ENCODE measurements at regions not wholly inside any gene's neighbourhood (a gene's known extent, or its start where the extent isn't known, plus 50 kb on each side); places are given as distances from the start of the nearest gene placed in this dataset.

DNA sequence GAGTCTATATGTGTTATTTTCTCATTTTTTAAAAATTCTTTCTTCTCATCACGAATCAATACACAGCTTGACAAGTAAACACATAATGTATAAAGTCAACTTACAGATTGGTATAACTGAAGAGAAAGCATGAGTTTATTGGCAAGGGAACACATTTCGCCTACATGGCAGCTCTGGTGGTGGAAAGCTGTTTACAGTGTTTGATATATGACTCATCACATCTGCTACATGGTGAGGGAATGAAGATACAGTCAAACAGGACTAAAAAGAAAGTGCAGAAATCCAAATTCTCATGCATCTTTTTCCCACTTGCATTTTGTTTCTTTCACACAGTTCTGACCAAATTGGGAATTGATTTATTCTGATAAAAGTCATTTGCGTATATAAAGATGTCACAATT, 122.2 kb upstream of the ADGRL4 start:
- DNase-seq (ENCODE audit: low spot score) (peak; percentile 43), FAIRE-seq (no peak)

DNA sequence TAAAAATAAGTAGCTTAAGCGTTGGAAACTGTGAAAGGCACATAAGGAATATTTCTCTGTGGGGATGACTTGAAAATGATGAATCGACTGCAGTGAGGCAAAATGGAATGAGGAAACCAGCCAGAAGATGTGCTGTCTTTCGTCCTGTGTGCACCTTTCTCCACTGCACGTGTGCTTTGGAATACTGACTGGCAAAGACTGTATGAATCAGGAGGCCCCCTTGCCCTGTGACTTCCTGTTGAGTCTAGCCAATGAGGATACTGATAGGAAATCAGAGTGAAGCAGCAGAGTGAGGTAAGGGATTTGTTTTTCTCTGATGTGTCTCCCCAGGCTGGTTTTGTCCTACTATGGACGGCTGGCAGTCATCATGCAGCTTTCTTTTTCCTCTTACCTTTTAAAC, 118.2 kb upstream of the ADGRL4 start:
- FAIRE-seq: no peak
- DNase-seq (ENCODE audit: low spot score): no peak

DNA sequence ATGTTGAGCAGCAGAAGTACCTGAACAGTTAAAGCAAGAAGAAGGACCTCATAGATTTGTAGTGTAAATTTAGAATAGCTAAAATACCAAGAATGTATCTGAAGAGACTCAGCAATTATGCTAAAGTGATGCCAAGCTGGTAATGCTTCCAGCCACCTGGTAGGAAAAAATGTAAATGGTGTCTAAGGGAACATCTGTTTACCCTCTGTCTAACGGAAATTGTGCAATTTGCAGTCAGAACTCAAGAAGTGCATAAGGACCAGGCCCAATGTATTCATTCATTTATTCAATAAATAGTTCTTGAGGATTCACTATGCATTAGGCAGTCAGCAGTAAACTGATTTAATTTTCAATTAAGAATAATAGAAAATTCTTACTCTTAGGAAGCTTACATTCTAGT, 116.0 kb upstream of the ADGRL4 start:
- DNase-seq (ENCODE audit: low spot score) (no peak), FAIRE-seq (no peak)

DNA sequence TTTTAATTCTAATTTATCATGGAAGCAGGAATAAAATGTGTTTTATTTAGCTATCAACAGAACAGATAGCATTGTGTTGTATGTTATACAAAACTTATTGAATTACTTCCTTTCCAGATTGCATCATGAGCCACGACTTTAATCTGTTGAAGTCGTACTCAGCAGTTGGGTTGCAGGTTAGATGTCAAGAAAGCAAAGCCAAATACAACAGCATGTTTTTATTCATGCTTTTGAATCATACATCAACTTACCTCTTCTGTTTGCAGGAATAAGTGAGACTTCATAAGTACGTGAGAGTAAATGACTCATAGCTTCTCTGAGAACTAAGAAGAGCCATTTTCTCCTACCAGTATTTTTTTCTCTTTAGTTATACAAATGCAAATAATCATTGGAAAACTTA, 110.8 kb upstream of the ADGRL4 start:
- DNase-seq (ENCODE audit: low spot score) (no peak), FAIRE-seq (no peak)

DNA sequence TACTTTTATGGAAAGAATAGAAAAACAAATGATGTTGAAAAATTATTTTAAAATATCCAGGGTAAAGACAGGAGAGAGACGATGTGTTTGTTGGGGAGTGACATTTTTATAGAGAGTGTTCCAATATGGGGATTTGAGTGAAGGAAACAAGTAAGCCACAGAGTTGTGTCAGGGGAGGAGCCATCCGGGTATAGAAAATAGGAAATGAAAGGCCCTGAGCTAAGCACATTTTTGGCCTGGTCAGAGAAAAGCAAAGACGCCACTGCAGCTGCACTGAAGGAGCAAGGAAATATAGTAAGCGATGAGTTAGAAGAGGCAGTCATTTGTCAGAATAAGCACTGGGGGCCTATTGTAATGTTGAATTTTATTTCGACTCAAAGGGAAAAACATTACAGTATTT, 107.3 kb upstream of the ADGRL4 start:
- FAIRE-seq (no peak), DNase-seq (ENCODE audit: low spot score) (no peak)

DNA sequence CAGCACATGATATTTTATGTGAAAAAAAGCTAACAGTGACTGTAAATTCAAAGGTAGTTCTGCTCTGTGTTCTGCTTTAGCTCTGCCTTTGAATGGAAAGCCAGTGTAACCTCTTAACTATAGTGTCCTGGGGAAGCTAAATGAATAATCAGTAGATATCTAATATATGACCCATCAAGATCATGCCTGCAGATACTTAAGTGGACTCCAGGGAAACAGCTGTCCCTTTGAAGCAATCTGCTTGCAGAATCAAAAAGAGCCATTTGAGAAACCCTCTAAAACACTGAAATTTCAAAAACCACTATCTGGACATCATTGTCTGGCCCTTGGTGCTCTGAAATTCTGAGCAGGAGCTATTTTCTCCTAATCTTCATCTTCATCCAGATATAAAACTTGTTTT, 104.2 kb upstream of the ADGRL4 start:
- no peak for DNase-seq (ENCODE audit: low spot score)
- no peak for FAIRE-seq

DNA sequence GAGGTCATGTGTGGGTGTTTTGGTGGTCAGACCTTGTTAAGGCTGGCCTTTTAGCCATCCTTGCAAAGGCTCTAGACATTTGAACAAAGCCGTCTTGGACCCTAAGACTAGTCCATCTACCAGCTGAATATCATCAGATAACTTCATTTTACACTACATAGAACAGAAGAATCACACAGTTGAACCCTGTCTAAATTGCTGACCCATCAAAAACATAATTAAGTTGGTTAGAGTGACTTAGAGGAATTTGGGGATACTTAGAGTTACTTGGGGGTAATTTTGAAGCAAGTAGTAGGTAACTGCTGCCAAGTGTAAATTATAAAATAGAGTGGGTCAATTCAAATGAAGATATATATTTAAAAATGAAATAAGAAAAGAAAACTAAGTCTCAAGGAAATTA, 102.9 kb upstream of the ADGRL4 start:
- DNase-seq (ENCODE audit: low spot score) (no peak), FAIRE-seq (no peak)

DNA sequence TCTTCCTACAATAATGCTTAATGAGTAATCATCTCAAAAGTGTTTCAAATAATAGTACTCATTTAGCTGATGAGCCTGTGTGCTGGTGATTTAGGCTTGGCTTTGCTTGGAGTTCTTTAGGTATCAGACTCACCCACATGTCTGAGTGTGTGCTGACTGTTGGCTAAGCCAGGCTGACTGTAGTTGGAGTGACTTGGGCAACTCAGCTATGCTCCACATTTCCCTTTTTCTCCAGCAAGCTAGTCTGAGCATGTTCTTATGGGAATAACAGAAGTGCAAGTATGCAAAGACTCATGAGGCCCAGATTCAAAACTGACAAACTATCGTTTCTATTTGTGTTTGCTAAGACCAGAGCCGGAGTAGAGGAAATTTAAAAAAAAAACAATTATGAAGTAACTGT, 99.0 kb upstream of the ADGRL4 start:
- FAIRE-seq (no peak), DNase-seq (ENCODE audit: low spot score) (no peak)

DNA sequence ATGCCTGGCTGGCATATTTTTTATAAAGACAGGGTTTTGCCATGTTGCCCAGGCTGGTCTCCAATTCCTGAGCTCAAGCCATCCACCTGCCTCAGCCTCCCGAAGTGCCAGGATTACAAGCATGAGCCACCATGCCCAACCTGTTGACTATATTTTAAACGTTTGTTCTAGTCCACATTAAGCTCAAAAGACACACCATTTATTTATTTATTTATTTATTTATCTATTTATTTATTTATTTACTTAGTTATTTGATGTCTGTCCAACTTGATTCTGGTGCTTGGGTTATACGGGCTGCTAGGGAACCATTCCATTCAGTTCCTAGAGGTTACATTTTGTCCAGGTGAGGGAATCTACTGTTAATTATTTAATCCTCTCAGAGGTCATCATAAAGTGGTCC, 98.1 kb upstream of the ADGRL4 start:
- DNase-seq (ENCODE audit: low spot score) (no peak), FAIRE-seq (no peak)

DNA sequence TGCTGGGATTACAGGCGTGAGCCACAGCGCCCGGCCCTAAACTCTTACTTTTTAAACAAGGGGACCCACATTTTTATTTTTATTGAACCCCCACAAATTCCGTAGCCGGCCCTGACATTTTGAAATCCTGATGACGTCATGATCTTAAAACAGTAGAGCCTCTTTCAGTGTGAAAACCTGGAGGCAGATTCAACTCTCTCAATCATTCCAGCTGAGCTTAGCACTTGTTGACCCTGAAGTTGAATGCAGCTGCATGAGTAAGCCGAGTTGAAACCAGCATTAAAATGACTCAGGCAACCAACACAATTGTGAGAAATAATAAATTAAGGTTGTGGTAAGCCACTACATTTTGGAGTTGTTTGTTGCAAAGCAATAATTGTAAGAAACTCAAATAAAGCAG, 93.9 kb upstream of the ADGRL4 start:
- DNase-seq (ENCODE audit: low spot score): peak; percentile 46
- FAIRE-seq: no peak

DNA sequence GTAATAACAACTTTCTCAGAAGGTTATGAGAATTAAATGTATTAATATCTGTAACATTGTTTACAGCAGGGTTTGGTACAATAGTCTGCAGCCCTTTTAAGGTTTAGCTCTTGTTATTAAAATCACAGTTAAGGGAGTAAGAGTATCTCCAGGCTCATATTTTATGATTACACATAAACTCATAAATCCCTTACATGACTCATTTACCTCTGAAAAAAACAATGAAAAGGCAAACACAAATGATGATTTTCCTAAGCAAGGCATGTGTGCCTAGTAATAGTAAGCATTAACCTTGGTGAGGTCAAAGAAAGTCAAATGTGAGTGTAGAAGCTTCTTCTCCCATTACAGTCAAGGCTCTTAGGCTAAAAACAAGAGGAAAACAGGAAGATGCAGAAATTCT, 84.5 kb upstream of the ADGRL4 start:
- no peak for DNase-seq (ENCODE audit: low spot score)
- no peak for FAIRE-seq

DNA sequence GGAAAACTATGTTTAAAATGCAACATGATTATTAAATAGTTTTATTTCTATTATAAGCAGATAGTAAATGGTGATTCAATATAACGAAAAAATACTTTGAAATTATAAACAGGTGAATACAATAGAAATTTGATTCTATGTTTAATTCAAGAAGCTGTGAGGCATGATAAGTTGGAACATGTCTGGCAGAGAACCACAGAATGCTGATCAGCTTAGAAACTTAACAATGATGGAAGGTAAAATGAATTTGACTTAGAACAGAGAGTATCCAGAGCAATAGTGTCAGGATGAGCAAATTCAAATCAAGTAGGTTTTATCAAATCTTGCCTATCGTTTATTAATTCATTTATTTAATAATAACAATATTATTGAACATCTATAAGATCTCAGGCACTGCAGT, 83.4 kb upstream of the ADGRL4 start:
- DNase-seq (ENCODE audit: low spot score) (no peak), FAIRE-seq (no peak)

DNA sequence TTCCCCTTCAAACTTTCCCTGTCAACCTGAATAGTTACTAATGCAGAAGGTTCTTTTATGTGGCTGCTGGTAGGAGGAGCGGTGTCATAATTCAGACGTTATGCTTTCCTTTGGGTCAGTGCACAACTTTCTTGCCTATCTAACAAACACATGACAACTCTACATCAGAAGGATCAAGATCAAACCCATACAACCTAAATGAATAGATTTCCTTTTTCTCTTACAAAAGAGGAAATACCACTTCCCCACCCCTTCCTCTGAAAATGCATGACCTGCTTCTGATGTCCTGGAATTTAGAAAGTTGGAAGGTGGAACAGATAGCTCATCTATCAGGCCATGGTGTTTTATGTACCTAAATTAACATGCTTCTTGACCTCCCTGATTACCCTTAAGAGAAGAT, 75.7 kb upstream of the ADGRL4 start:
- DNase-seq (ENCODE audit: low spot score) (no peak), FAIRE-seq (no peak)

DNA sequence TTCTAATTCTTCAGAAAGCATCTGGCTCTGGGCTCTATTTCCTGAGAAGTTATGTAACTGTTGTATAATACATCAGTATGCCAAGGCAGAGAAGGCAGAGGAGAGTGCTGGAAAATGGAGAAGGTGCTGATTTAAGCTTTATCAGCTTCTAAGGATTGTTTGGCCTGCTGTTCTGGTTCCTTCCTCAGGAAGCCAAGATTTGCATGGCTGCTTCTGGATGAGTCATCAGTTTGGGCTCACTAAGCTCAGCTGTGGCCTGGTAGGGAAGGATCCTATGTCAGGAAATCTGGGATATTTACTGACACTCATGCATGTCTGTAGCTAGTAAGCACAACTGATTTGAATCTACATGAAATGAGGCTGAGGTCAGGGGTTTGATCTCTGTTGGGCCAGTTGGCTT, 73.2 kb upstream of the ADGRL4 start:
- FAIRE-seq (no peak), DNase-seq (ENCODE audit: low spot score) (peak; percentile 72)

DNA sequence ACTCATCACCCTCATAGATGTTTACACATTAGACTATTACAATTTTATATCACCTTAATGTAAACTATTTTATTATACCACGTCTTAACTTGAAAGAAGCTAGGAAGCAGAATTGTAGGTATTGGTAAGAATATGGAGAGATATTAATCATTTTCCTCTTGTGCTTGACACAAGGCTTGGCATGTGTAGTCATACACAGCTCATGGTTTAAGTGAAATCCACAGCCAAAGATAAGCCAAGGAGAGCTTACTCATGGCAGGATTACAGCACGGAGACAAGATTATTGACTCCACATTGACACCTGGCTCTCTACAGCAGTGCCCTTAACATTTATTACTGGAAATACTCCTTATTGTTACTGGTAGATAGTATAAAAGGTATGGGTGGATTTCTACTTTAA, 68.4 kb upstream of the ADGRL4 start:
- FAIRE-seq: no peak
- no peak for DNase-seq (ENCODE audit: low spot score)

DNA sequence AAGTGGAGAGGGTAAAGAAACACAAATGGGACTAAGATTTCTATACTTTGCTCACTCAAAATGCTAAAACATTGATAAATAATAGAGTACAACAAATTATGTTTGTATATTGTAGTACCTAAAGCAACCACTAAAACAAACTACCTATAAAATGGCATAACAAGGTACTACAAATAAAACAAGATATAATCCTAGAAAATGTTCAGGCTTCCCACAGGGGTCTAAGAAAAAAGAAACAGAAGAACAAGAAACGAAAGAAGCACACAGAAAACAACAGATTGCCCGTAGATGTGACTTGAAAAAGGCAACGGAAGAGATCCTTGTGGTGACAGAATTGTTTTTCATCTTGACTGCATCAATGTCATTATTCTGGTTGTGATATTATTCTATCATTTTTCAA, 63.3 kb upstream of the ADGRL4 start:
- no peak for DNase-seq (ENCODE audit: low spot score)

DNA sequence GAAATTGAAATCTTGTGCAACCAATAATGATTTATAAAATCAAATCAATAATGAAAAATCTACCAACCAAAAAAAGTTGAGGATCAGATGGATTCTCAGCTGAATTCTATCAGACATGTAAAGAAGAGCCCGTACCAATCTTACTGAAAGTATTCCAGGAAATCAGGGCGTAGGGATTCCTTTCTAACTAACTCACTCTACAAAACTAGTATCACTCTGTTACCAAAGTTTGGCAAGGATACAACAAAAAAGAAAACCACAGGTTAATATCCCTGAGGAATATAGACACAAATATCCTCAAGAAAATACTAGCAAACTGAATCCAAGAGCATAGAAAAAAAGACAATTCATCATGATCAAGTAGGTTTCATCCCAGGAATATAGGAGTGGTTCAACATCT, 52.8 kb upstream of the ADGRL4 start:
- FAIRE-seq (no peak), DNase-seq (ENCODE audit: low spot score) (no peak)

More for the DNA sequence above, 63.3 kb upstream of the ADGRL4 start:
- no peak for FAIRE-seq

Measured in urothelium cell line (cell line).